ENCODE measurements at regions not wholly inside any gene's neighbourhood (a gene's known extent, or its start where the extent isn't known, plus 50 kb on each side); places are given as distances from the start of the nearest gene placed in this dataset.
"Not testable (repeated sequence)": the region's sequence is repeated elsewhere in the genome, so short reads cannot be mapped to it uniquely, and the experiment has no call there.

GRCh38 chr10:117492504-117492903 lies 50.0 kb upstream of the EMX2 start:
- no peak for DNase-seq

GRCh38 chr10:117488004-117488403 lies 54.5 kb upstream of the EMX2 start:
- no peak for DNase-seq

- DNase-seq = no peak
Measured at GRCh38 chr10:117486606-117487005, 55.9 kb upstream of the EMX2 start.

GRCh38 chr10:117483056-117483590 lies 59.4 kb upstream of the EMX2 start:
- DNase-seq = no peak

GRCh38 chr10:117481011-117481410 lies 61.5 kb upstream of the EMX2 start:
- DNase-seq = not testable (repeated sequence)

GRCh38 chr10:117480097-117480496 lies 62.4 kb upstream of the EMX2 start:
- no peak for DNase-seq

- no peak for DNase-seq
Measured at GRCh38 chr10:117477961-117478670, 64.4 kb upstream of the EMX2 start.

- DNase-seq = no peak
Measured at GRCh38 chr10:117477211-117477947, 65.2 kb upstream of the EMX2 start.

- DNase-seq = no peak
Measured at GRCh38 chr10:117476716-117477115, 65.8 kb upstream of the EMX2 start.

GRCh38 chr10:117476281-117476680 lies 66.3 kb upstream of the EMX2 start:
- no peak for DNase-seq

GRCh38 chr10:117472872-117473271 lies 69.7 kb upstream of the EMX2 start:
- no peak for DNase-seq

GRCh38 chr10:117471344-117471874 lies 71.1 kb upstream of the EMX2 start:
- DNase-seq = no peak

- no peak for DNase-seq
Measured at GRCh38 chr10:117470733-117471132, 71.8 kb upstream of the EMX2 start.

GRCh38 chr10:117468665-117469064 lies 73.9 kb upstream of the EMX2 start:
- no peak for DNase-seq

- DNase-seq = no peak
Measured at GRCh38 chr10:117464176-117464575, 78.4 kb upstream of the EMX2 start.

- DNase-seq = no peak
Measured at GRCh38 chr10:117463545-117463920, 79.0 kb upstream of the EMX2 start.

- DNase-seq = no peak
Measured at GRCh38 chr10:117462816-117463544, 79.6 kb upstream of the EMX2 start.

GRCh38 chr10:117462424-117462792 lies 80.1 kb upstream of the EMX2 start:
- no peak for DNase-seq

GRCh38 chr10:117461766-117462423 lies 80.7 kb upstream of the EMX2 start:
- DNase-seq = no peak

- DNase-seq = no peak
Measured at GRCh38 chr10:117460846-117461765, 81.4 kb upstream of the EMX2 start.

GRCh38 chr10:117458571-117458970 lies 83.3 kb upstream of the PDZD8 start:
- no peak for DNase-seq

GRCh38 chr10:117457932-117458331 lies 82.7 kb upstream of the PDZD8 start:
- no peak for DNase-seq
